ENCODE measurements at regions not wholly inside any gene's neighbourhood (a gene's known extent, or its start where the extent isn't known, plus 50 kb on each side); places are given as distances from the start of the nearest gene placed in this dataset.

DNA sequence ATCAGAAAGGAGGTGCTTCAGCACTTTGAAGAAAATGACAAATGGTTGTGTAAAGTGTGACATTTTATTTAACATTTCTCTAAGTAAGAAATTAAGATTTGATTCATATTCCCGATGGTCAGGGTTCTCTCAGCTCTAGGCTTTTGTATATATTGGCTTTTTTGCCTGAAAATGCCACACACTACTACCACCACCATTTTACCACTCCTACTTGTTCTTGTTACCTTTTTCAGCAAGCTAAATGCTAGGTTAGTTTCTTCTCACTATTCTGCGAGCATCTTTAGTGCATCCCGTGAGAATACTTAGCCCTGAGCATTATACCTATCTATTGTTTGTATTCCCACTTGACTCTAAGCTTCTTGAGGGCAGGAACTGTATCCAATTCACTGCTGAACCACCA, 177.6 kb upstream of the MTNR1B start:
- H3K36me3 Mint-ChIP-seq (ENCODE audit: low read depth) = no peaks in the 10 kb centered on the region
- no peaks in the 10 kb centered on the region for H3K27me3 Mint-ChIP-seq (ENCODE audit: low read depth)
- no peak overlapping the region for H3K27ac Mint-ChIP-seq
- H3K4me3 Mint-ChIP-seq = no peak overlapping the region
- no peaks in the 10 kb centered on the region for H3K4me1 Mint-ChIP-seq (ENCODE audit: low read depth)
- H3K9me3 Mint-ChIP-seq = no peaks in the 10 kb centered on the region

DNA sequence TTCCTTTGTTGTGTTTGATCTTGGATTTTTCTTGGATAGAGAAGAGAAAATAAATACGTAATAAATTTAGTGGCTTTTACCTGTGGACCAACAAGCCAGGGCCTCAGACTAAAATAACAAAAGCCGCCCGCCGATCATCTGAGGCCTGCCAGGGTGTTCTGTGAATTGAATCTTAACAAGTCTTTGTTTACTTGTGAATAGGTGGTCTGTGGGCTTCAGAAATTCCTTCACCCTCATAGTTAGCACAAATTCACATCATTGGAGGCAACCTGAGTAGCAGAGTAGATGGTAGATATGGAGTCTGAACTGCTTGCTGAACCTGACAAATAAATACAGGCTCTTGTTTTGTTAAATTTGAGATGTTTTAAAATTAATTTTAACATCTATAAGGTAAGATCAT, 176.3 kb upstream of the MTNR1B start:
- H3K27me3 Mint-ChIP-seq (ENCODE audit: low read depth) = no peaks in the 10 kb centered on the region
- no peaks in the 10 kb centered on the region for H3K4me1 Mint-ChIP-seq (ENCODE audit: low read depth)
- no peaks in the 10 kb centered on the region for H3K36me3 Mint-ChIP-seq (ENCODE audit: low read depth)
- H3K9me3 Mint-ChIP-seq = no peaks in the 10 kb centered on the region
- H3K4me3 Mint-ChIP-seq = no peak overlapping the region
- H3K27ac Mint-ChIP-seq = no peak overlapping the region

DNA sequence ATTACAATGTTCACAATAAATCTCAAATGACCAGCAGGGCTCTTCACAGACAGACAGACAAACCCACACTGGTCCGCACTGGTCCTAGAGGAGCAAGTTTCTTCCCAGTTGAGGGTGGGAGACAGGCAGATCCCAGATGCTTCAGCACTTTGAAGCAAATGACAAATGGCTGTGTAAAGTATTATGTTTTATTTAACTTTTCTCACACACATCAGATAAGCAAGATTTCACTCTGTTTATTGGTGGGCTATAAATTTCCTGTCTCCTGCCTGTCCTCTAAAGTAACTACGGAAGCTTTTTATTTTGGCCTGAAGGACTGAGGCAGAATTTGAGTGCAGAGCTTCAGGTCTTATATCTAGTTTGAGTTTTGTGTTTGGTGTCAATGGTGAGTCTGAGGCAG, 174.7 kb upstream of the MTNR1B start:
- H3K4me1 Mint-ChIP-seq (ENCODE audit: low read depth) = no peaks in the 10 kb centered on the region
- no peak overlapping the region for H3K27ac Mint-ChIP-seq

DNA sequence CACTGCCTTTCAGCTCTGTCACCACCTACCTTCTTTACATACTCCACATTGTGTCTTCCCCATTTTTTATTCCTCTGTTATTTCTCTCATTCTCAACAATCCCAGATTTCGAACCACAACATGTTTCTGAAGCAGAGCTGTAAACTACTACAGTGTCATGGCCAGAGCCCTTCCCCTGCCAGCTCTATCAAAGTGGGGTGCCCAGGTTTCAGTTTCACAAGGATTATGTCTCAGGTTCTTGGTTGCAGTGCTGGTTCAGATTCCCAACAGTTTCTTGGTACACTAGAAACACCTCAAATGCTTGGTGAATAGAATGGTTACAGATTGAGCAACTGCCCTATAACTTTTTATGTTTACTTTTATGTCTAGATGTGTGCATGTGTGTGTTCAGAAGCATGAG, 172.7 kb upstream of the MTNR1B start:
- Mint-ChIP-seq H3K27me3 (ENCODE audit: low read depth) (no peaks in the 10 kb centered on the region), H3K4me1 (ENCODE audit: low read depth) (no peaks in the 10 kb centered on the region), H3K9me3 (peaks cover 5% of the 10 kb centered on the region), H3K27ac (no peak overlapping the region), H3K4me3 (no peak overlapping the region), H3K36me3 (ENCODE audit: low read depth) (no peaks in the 10 kb centered on the region)

More for the DNA sequence above, 174.7 kb upstream of the MTNR1B start:
- Mint-ChIP-seq H3K4me3 (no peak overlapping the region), H3K27me3 (ENCODE audit: low read depth) (no peaks in the 10 kb centered on the region), H3K36me3 (ENCODE audit: low read depth) (no peaks in the 10 kb centered on the region), H3K9me3 (no peaks in the 10 kb centered on the region)

DNA sequence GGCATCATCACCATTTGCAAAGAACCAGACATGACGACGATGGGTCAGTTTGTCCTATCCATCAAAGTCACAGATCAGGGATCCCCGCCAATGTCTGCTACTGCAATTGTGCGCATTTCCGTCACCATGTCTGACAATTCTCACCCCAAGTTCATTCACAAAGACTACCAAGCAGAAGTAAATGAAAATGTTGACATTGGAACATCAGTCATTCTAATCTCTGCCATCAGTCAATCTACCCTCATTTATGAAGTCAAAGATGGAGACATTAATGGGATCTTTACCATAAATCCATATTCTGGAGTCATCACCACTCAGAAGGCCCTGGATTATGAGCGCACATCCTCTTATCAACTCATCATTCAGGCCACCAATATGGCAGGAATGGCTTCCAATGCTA, 171.6 kb upstream of the MTNR1B start:
- Mint-ChIP-seq H3K36me3 (ENCODE audit: low read depth) (no peaks in the 10 kb centered on the region), H3K4me3 (no peak overlapping the region), H3K27ac (no peak overlapping the region), H3K4me1 (ENCODE audit: low read depth) (no peaks in the 10 kb centered on the region), H3K27me3 (ENCODE audit: low read depth) (no peaks in the 10 kb centered on the region), H3K9me3 (peaks cover 5% of the 10 kb centered on the region)

- H3K36me3 Mint-ChIP-seq (ENCODE audit: low read depth) = no peaks in the 10 kb centered on the region
- no peaks in the 10 kb centered on the region for H3K27me3 Mint-ChIP-seq (ENCODE audit: low read depth)
- H3K4me3 Mint-ChIP-seq = no peak overlapping the region
- peaks cover 5% of the 10 kb centered on the region for H3K9me3 Mint-ChIP-seq
- no peaks in the 10 kb centered on the region for H3K4me1 Mint-ChIP-seq (ENCODE audit: low read depth)
- no peak overlapping the region for H3K27ac Mint-ChIP-seq
These were observed 167.8 kb upstream of the MTNR1B start for GRCh38 chr11:92801685-92802084.

DNA sequence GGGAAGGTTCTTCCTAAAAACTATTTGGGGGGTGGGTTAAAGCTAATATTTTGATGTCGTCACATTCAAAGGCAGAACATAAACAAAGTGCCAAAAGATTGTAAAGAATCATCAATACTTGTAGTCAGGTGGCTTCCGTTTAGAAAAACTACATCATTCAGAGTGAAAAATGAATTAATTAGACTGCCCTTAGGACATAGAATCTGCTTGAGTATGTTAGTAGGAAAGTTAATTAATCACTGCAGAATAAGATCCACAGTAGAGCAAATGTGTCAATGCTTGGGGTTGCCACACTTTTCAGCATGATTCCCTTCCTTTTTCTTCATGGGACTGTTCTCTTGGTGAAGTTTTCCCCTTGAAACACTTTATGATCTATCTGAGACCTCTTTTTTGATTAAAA, 166.8 kb upstream of the MTNR1B start:
- Mint-ChIP-seq H3K4me1 (ENCODE audit: low read depth) (no peaks in the 10 kb centered on the region), H3K27me3 (ENCODE audit: low read depth) (no peaks in the 10 kb centered on the region), H3K27ac (no peak overlapping the region), H3K9me3 (peaks cover 5% of the 10 kb centered on the region), H3K4me3 (no peak overlapping the region), H3K36me3 (ENCODE audit: low read depth) (no peaks in the 10 kb centered on the region)

- H3K36me3 Mint-ChIP-seq (ENCODE audit: low read depth) = no peaks in the 10 kb centered on the region
- no peak overlapping the region for H3K4me3 Mint-ChIP-seq
- no peaks in the 10 kb centered on the region for H3K27me3 Mint-ChIP-seq (ENCODE audit: low read depth)
- H3K4me1 Mint-ChIP-seq (ENCODE audit: low read depth) = no peaks in the 10 kb centered on the region
- no peak overlapping the region for H3K27ac Mint-ChIP-seq
- H3K9me3 Mint-ChIP-seq = peaks cover 5% of the 10 kb centered on the region
These were observed 166.1 kb upstream of the MTNR1B start for GRCh38 chr11:92803391-92803790.

GRCh38 chr11:92804388-92804966, 165.0 kb upstream of the MTNR1B start:
- no peak overlapping the region for H3K27ac Mint-ChIP-seq
- no peaks in the 10 kb centered on the region for H3K36me3 Mint-ChIP-seq (ENCODE audit: low read depth)
- no peak overlapping the region for H3K4me3 Mint-ChIP-seq
- H3K27me3 Mint-ChIP-seq (ENCODE audit: low read depth) = no peaks in the 10 kb centered on the region
- peaks cover 5% of the 10 kb centered on the region for H3K9me3 Mint-ChIP-seq
- H3K4me1 Mint-ChIP-seq (ENCODE audit: low read depth) = no peaks in the 10 kb centered on the region

- no peaks in the 10 kb centered on the region for H3K9me3 Mint-ChIP-seq
- H3K27me3 Mint-ChIP-seq (ENCODE audit: low read depth) = no peaks in the 10 kb centered on the region
- no peaks in the 10 kb centered on the region for H3K4me1 Mint-ChIP-seq (ENCODE audit: low read depth)
- no peaks in the 10 kb centered on the region for H3K36me3 Mint-ChIP-seq (ENCODE audit: low read depth)
- H3K27ac Mint-ChIP-seq = no peak overlapping the region
- no peak overlapping the region for H3K4me3 Mint-ChIP-seq
These were observed 161.4 kb upstream of the MTNR1B start for GRCh38 chr11:92808022-92808421.

DNA sequence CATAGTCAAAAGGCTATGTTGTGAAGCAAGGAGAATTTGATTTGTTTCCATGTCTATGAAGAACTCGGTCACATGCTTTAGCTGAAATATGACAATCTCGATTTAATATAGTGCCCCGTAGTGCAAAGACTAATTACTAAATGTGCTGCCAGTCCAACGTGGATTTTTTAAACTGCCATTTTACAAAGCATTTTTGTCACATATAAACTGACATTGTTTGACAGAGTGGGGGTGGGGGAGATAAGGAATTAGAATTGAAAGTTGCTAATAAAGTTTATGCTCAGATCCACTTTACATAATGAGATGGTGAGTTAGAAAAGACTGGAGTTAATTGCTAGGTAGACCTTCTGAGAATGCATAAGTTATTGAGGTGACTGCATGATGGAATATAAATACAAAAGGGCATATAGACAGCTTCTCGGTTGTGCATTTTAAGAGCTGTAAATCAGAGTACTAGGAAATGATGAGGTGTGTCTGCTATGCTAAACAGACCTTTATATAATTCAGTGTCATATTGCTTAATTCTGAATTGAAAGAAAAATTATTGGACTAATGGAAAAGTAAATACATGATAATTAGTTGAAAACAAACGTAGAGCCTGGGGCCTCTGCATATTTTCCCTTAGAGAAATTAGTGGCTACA, 158.9 kb upstream of the MTNR1B start:
- Mint-ChIP-seq H3K4me3 (no peak overlapping the region), H3K9me3 (no peaks in the 10 kb centered on the region), H3K4me1 (ENCODE audit: low read depth) (no peaks in the 10 kb centered on the region), H3K27me3 (ENCODE audit: low read depth) (no peaks in the 10 kb centered on the region), H3K27ac (no peak overlapping the region), H3K36me3 (ENCODE audit: low read depth) (no peaks in the 10 kb centered on the region)

GRCh38 chr11:92811341-92811740, 158.1 kb upstream of the MTNR1B start:
- H3K27me3 Mint-ChIP-seq (ENCODE audit: low read depth) = no peaks in the 10 kb centered on the region
- H3K27ac Mint-ChIP-seq = no peak overlapping the region

DNA sequence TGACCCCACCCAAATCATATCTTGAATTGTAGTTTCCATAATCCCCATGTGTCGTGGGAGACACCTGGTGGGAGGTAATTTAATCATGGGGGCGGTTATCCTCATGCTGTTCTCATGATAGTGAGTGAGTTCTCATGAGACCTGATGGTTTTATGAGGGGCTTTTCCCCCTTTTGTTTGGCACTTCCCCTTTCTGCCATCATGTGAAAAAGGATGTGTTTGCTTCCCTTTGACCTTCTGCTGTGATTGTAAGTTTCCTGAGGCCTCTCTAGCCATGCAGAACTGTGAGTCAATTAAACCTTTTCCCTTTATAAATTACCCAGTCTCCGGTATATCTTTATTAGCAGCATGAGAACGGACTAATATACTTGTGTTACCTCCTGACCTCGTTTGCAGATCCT, 156.6 kb upstream of the MTNR1B start:
- H3K4me3 Mint-ChIP-seq = no peak overlapping the region
- H3K36me3 Mint-ChIP-seq (ENCODE audit: low read depth) = no peaks in the 10 kb centered on the region
- H3K9me3 Mint-ChIP-seq = no peaks in the 10 kb centered on the region
- no peaks in the 10 kb centered on the region for H3K27me3 Mint-ChIP-seq (ENCODE audit: low read depth)
- no peak overlapping the region for H3K27ac Mint-ChIP-seq
- H3K4me1 Mint-ChIP-seq (ENCODE audit: low read depth) = no peaks in the 10 kb centered on the region

More at GRCh38 chr11:92811341-92811740, 158.1 kb upstream of the MTNR1B start:
- Mint-ChIP-seq H3K9me3 (no peaks in the 10 kb centered on the region), H3K4me3 (no peak overlapping the region), H3K4me1 (ENCODE audit: low read depth) (no peaks in the 10 kb centered on the region), H3K36me3 (ENCODE audit: low read depth) (no peaks in the 10 kb centered on the region)

DNA sequence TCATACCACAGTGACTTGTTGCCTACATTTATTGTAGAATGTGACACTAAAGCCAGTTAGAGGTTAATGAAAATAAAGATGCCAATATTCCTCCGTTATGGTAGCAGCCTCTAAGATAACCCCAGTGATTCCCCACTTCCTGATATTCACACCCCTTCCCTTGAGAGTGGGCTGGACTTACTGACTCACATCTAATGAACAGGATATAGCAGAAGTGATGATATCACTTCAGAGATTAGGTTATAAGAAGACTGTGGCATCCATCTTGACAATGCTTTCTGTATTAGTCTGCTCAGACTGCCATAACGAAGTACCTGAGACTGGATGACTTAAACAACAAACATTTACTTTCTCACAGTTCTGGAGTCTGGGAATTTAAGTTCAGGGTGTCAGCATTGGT, 149.6 kb upstream of the MTNR1B start:
- H3K27me3 Mint-ChIP-seq (ENCODE audit: low read depth) = no peaks in the 10 kb centered on the region
- no peaks in the 10 kb centered on the region for H3K9me3 Mint-ChIP-seq
- H3K4me1 Mint-ChIP-seq (ENCODE audit: low read depth) = no peaks in the 10 kb centered on the region
- H3K4me3 Mint-ChIP-seq = no peak overlapping the region
- no peak overlapping the region for H3K27ac Mint-ChIP-seq
- no peaks in the 10 kb centered on the region for H3K36me3 Mint-ChIP-seq (ENCODE audit: low read depth)

DNA sequence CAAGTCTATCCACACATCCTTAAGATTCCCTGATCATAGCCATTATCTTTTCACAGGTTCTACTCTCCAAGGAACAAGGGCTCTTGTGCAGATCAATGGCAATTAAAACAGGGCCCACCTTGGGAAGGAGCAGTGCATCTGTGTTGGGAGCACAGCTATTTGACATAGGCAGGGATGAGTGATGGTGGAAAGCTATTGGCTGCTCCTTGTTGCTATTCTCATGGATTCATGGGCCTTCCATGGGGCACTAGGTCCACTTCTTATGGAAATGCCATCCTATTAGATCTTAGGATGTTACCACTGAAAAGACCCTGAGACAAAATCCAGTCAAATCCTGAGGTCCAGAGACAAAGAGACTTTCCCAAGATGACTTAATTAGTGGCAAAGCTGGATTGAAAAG, 148.6 kb upstream of the MTNR1B start:
- Mint-ChIP-seq H3K9me3 (no peaks in the 10 kb centered on the region), H3K36me3 (ENCODE audit: low read depth) (no peaks in the 10 kb centered on the region), H3K4me3 (no peak overlapping the region)

DNA sequence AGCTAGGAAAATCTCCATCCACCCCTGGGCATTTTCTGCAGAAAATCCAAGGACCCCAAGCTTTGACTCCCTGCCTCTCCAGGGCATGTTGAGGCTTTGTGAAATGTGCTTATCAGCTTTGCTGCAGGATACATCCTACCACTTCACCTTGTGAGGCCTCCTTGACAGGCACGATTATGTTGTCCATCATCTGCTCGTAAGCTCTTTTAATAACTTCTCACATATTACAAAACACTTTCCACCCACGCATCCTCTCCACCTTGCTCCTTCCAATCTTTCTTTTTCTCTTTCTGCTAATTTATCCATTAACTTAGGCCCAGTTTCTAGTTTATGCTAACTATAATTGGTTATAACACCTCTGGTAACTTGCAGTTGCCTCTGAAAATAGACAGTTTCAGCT, 147.0 kb upstream of the MTNR1B start:
- no peaks in the 10 kb centered on the region for H3K36me3 Mint-ChIP-seq (ENCODE audit: low read depth)
- H3K27ac Mint-ChIP-seq = no peak overlapping the region
- H3K4me3 Mint-ChIP-seq = no peak overlapping the region
- no peaks in the 10 kb centered on the region for H3K4me1 Mint-ChIP-seq (ENCODE audit: low read depth)
- H3K27me3 Mint-ChIP-seq (ENCODE audit: low read depth) = no peaks in the 10 kb centered on the region
- no peaks in the 10 kb centered on the region for H3K9me3 Mint-ChIP-seq

More for the DNA sequence above, 148.6 kb upstream of the MTNR1B start:
- Mint-ChIP-seq H3K27me3 (ENCODE audit: low read depth) (no peaks in the 10 kb centered on the region), H3K27ac (no peak overlapping the region), H3K4me1 (ENCODE audit: low read depth) (no peaks in the 10 kb centered on the region)
